Neural crest cell (in vitro differentiated cells): ENCODE measurements at regions not wholly inside any gene's neighbourhood (a gene's known extent, or its start where the extent isn't known, plus 50 kb on each side); places are given as distances from the start of the nearest gene placed in this dataset.

ENCODE experiments used
- DNase-seq: peaks from one replicate; pipeline ENCODE4 v3.0.0; 2021; ENCODE audit warnings: low read depth, mixed read lengths, low spot score
- H3K27ac Mint-ChIP-seq: one replicate; pipeline ENCODE4 v1.8.0; 2021; ENCODE audit warnings: mild to moderate bottlenecking, mixed read lengths; ENCODE audit not compliant: unreplicated experiment
- H3K27me3 Mint-ChIP-seq: 2 replicates; pipeline ENCODE4 v1.8.0; 2021; ENCODE audit warnings: low read depth, mild to moderate bottlenecking, mixed read lengths
- H3K36me3 Mint-ChIP-seq: 2 replicates; pipeline ENCODE4 v1.8.0; 2021; ENCODE audit warnings: low read depth, mild to moderate bottlenecking, mixed read lengths
- H3K4me1 Mint-ChIP-seq: 2 replicates; pipeline ENCODE4 v1.8.0; 2021; ENCODE audit warnings: mixed read lengths
- H3K4me3 Mint-ChIP-seq: one replicate; pipeline ENCODE4 v1.8.0; 2021; ENCODE audit warnings: mild to moderate bottlenecking, mixed read lengths
- H3K9me3 Mint-ChIP-seq: 2 replicates; pipeline ENCODE4 v1.8.0; 2021; ENCODE audit warnings: mixed read lengths
- CTCF ChIP-seq: fragments of 200-600 bp; sonication (generic); conservative IDR thresholded peaks from 2 replicates; pipeline ENCODE4 v1.5.0; 2021; ENCODE audit warnings: antibody characterized with exemption, mild to moderate bottlenecking

GRCh38 chr13:111965466-111966214, 101.3 kb upstream of the SOX1 start:
- peaks cover 11% of the 10 kb centered on the region for H3K4me1 Mint-ChIP-seq
- no peak for DNase-seq
- no peaks in the 10 kb centered on the region for H3K27me3 Mint-ChIP-seq
- TF ChIP-seq CTCF = no peak
- no peaks in the 10 kb centered on the region for H3K9me3 Mint-ChIP-seq
- peak overlapping the region; percentile 24 for H3K27ac Mint-ChIP-seq
- no peak overlapping the region for H3K4me3 Mint-ChIP-seq
- no peaks in the 10 kb centered on the region for H3K36me3 Mint-ChIP-seq

- no peak overlapping the region for H3K4me3 Mint-ChIP-seq
- no peaks in the 10 kb centered on the region for H3K9me3 Mint-ChIP-seq
- H3K27ac Mint-ChIP-seq = no peak overlapping the region
- H3K36me3 Mint-ChIP-seq = no peaks in the 10 kb centered on the region
- H3K27me3 Mint-ChIP-seq = no peaks in the 10 kb centered on the region
- no peak for DNase-seq
- peaks cover 23% of the 10 kb centered on the region for H3K4me1 Mint-ChIP-seq
- TF ChIP-seq CTCF = no peak
These were observed 100.0 kb upstream of the SOX1 start for GRCh38 chr13:111966933-111967332.

DNA sequence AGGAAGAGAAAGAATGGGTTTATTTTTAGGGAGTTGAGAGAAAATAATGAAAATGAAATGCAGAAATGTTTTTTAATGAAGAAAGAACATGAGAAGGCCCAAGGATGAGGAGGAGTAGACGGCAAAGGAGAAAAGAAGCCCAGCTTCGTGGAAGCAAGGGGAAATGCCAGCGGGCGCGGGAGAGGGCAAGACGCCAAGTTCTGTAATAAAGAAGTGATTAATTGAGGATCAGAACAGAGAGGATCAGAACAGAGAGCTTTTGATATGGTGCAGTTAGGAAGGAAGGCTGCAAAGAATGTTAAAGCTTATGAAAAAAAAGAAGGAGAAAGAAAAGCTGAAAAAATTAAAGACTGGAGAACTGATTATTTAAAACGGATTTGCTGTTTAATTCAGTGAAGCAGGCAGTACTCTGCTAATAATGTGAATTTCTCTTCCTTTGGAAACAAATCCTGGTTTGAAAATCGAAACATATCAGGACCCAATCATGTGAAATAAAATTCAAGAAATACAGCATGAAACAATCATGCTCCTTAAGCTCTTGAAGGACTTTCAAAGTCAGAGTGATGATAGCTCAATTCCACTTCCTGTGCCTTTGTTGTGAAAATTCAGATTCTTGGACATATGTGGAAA, 99.3 kb upstream of the SOX1 start:
- peaks cover 30% of the 10 kb centered on the region for H3K4me1 Mint-ChIP-seq
- DNase-seq = no peak
- H3K4me3 Mint-ChIP-seq = no peak overlapping the region
- H3K27ac Mint-ChIP-seq = no peak overlapping the region
- H3K36me3 Mint-ChIP-seq = no peaks in the 10 kb centered on the region
- H3K27me3 Mint-ChIP-seq = peaks cover 5% of the 10 kb centered on the region
- no peaks in the 10 kb centered on the region for H3K9me3 Mint-ChIP-seq
- TF ChIP-seq CTCF = no peak

GRCh38 chr13:111968336-111969010, 98.5 kb upstream of the SOX1 start:
- no peaks in the 10 kb centered on the region for H3K36me3 Mint-ChIP-seq
- peaks cover 37% of the 10 kb centered on the region for H3K4me1 Mint-ChIP-seq
- H3K4me3 Mint-ChIP-seq = no peak overlapping the region
- no peak for DNase-seq
- H3K9me3 Mint-ChIP-seq = no peaks in the 10 kb centered on the region
- H3K27ac Mint-ChIP-seq = no peak overlapping the region
- TF ChIP-seq CTCF = no peak
- H3K27me3 Mint-ChIP-seq = peaks cover 11% of the 10 kb centered on the region

- peaks cover 14% of the 10 kb centered on the region for H3K27me3 Mint-ChIP-seq
- peaks cover 49% of the 10 kb centered on the region for H3K4me1 Mint-ChIP-seq
- DNase-seq = no peak
- H3K36me3 Mint-ChIP-seq = no peaks in the 10 kb centered on the region
- no peak for TF ChIP-seq CTCF
- H3K27ac Mint-ChIP-seq = no peak overlapping the region
- no peaks in the 10 kb centered on the region for H3K9me3 Mint-ChIP-seq
- H3K4me3 Mint-ChIP-seq = no peak overlapping the region
These were observed 97.3 kb upstream of the SOX1 start for GRCh38 chr13:111969551-111970135.
